Left ventricle myocardium inferior (tissue), 1 donor: ENCODE measurements at regions not wholly inside any gene's neighbourhood (a gene's known extent, or its start where the extent isn't known, plus 50 kb on each side); places are given as distances from the start of the nearest gene placed in this dataset.
"Not testable (repeated sequence)": the region's sequence is repeated elsewhere in the genome, so short reads cannot be mapped to it uniquely, and the experiment has no call there.

Source experiments
- DNase-seq: peaks from one replicate; pipeline ENCODE4 v3.0.0-alpha.2; 2020
- H3K27ac ChIP-seq: fragments of 200-600 bp; replicated peaks from 2 replicates; pipeline ENCODE4 v1.8.0; 2021
- H3K27me3 ChIP-seq: fragments of 200-600 bp; 2 replicates; pipeline ENCODE4 v1.8.0; 2021; ENCODE audit warnings: low read depth
- H3K36me3 ChIP-seq: fragments of 200-600 bp; 2 replicates; pipeline ENCODE4 v1.8.0; 2021
- H3K4me1 ChIP-seq: fragments of 200-600 bp; 2 replicates; pipeline ENCODE4 v1.8.0; 2021
- H3K4me3 ChIP-seq: fragments of 200-600 bp; 2 replicates; pipeline ENCODE4 v1.8.0; 2021; ENCODE audit warnings: mild to moderate bottlenecking, moderate library complexity
- H3K9me3 ChIP-seq: fragments of 200-600 bp; replicated peaks from 2 replicates; pipeline ENCODE4 v1.8.0; 2021
- CTCF ChIP-seq: fragments of 200-600 bp; IDR thresholded peaks from 2 replicates; pipeline ENCODE4 v1.8.0; 2021; ENCODE audit warnings: antibody characterized with exemption, mild to moderate bottlenecking, borderline replicate concordance
- intact Hi-C: fragments of 100-400 bp; cut with micrococcal nuclease; formaldehyde crosslinking; loops from one replicate; pipeline ENCODE4 v1.11.0; 2022
- donor health status: DM: no; HTN: yes; CAD: no; lungs with severe emphysema.

GRCh38 chr3:68560728-68561127 is 371.6 kb downstream of the TAFA4 start:
- H3K4me1 ChIP-seq = no peaks in the 10 kb centered on the region
- intact Hi-C loops = no loop called here
- no peak for TF ChIP-seq CTCF
- no peaks in the 10 kb centered on the region for H3K36me3 ChIP-seq
- DNase-seq = no peak
- no peak overlapping the region for H3K4me3 ChIP-seq
- H3K27me3 ChIP-seq = no peaks in the 10 kb centered on the region
- H3K9me3 ChIP-seq = peaks cover 4% of the 10 kb centered on the region
- H3K27ac ChIP-seq = no peak overlapping the region

- Histone ChIP-seq H3K36me3 (no peaks in the 10 kb centered on the region), H3K4me3 (no peak overlapping the region), H3K4me1 (no peaks in the 10 kb centered on the region), H3K27me3 (no peaks in the 10 kb centered on the region), H3K9me3 (no peaks in the 10 kb centered on the region), H3K27ac (no peak overlapping the region)
- TF ChIP-seq CTCF = no peak
- no peak for DNase-seq
- intact Hi-C loops = no loop called here
Measured at GRCh38 chr3:68535782-68536181, 396.6 kb downstream of the TAFA4 start.

- H3K27ac ChIP-seq = no peak overlapping the region
- TF ChIP-seq CTCF = no peak
- no peaks in the 10 kb centered on the region for H3K4me1 ChIP-seq
- no peaks in the 10 kb centered on the region for H3K36me3 ChIP-seq
- H3K27me3 ChIP-seq = no peaks in the 10 kb centered on the region
- no peaks in the 10 kb centered on the region for H3K9me3 ChIP-seq
- H3K4me3 ChIP-seq = no peak overlapping the region
- intact Hi-C loops = no loop called here
- no peak for DNase-seq
Measured at GRCh38 chr3:68523330-68523729, 409.0 kb downstream of the TAFA4 start.

GRCh38 chr3:68515237-68515636 is 417.1 kb downstream of the TAFA4 start:
- no peak for DNase-seq
- no peak overlapping the region for H3K4me3 ChIP-seq
- no peaks in the 10 kb centered on the region for H3K4me1 ChIP-seq
- no peaks in the 10 kb centered on the region for H3K9me3 ChIP-seq
- intact Hi-C loops = no loop called here
- no peaks in the 10 kb centered on the region for H3K36me3 ChIP-seq
- TF ChIP-seq CTCF = no peak
- no peak overlapping the region for H3K27ac ChIP-seq
- H3K27me3 ChIP-seq = no peaks in the 10 kb centered on the region

GRCh38 chr3:68504201-68504600 is 428.1 kb downstream of the TAFA4 start:
- Histone ChIP-seq H3K27me3 (no peaks in the 10 kb centered on the region), H3K27ac (no peak overlapping the region), H3K36me3 (no peaks in the 10 kb centered on the region), H3K9me3 (peaks cover 22% of the 10 kb centered on the region), H3K4me1 (no peaks in the 10 kb centered on the region), H3K4me3 (no peak overlapping the region)
- intact Hi-C loops = no loop called here
- no peak for TF ChIP-seq CTCF
- no peak for DNase-seq

- H3K4me1 ChIP-seq, intact Hi-C loops, H3K36me3 ChIP-seq: not testable (repeated sequence)
Measured at GRCh38 chr3:68485845-68486244, 446.5 kb downstream of the TAFA4 start.

More at GRCh38 chr3:68485845-68486244, 446.5 kb downstream of the TAFA4 start:
- H3K4me3 ChIP-seq, H3K27ac ChIP-seq, H3K27me3 ChIP-seq, H3K9me3 ChIP-seq, DNase-seq: not testable (repeated sequence)
